GM18868 (cell line): ENCODE measurements at regions not wholly inside any gene's neighbourhood (a gene's known extent, or its start where the extent isn't known, plus 50 kb on each side); places are given as distances from the start of the nearest gene placed in this dataset.

Experiments used
- ATAC-seq: cut with Tn5 transposase; IDR thresholded peaks from one replicate; pipeline ENCODE4 v1.9.1; 2021; ENCODE audit warnings: mild to moderate bottlenecking, moderate library complexity; ENCODE audit not compliant: unreplicated experiment

GRCh38 chr3:103047640-103048039 lies 612.8 kb downstream of the ZPLD1 start:
- no peak for ATAC-seq

GRCh38 chr3:103048068-103048722 lies 613.4 kb downstream of the ZPLD1 start:
- ATAC-seq = no peak

GRCh38 chr3:103052236-103052830 lies 617.5 kb downstream of the ZPLD1 start:
- ATAC-seq = no peak

GRCh38 chr3:103055021-103055520 lies 620.3 kb downstream of the ZPLD1 start:
- ATAC-seq = no peak

GRCh38 chr3:103056542-103056941 lies 621.7 kb downstream of the ZPLD1 start:
- no peak for ATAC-seq

- ATAC-seq = no peak
Measured at GRCh38 chr3:103057003-103057402, 622.2 kb downstream of the ZPLD1 start.

GRCh38 chr3:103057487-103057886 lies 622.7 kb downstream of the ZPLD1 start:
- no peak for ATAC-seq

GRCh38 chr3:103059432-103059831 lies 624.6 kb downstream of the ZPLD1 start:
- ATAC-seq = no peak

- ATAC-seq = no peak
Measured at GRCh38 chr3:103060242-103060641, 625.4 kb downstream of the ZPLD1 start.

- no peak for ATAC-seq
Measured at GRCh38 chr3:103067963-103068362, 633.1 kb downstream of the ZPLD1 start.

GRCh38 chr3:103075282-103075681 lies 640.5 kb downstream of the ZPLD1 start:
- ATAC-seq = no peak

- no peak for ATAC-seq
Measured at GRCh38 chr3:103077910-103078309, 643.1 kb downstream of the ZPLD1 start.

- no peak for ATAC-seq
Measured at GRCh38 chr3:103082501-103082900, 647.7 kb downstream of the ZPLD1 start.

GRCh38 chr3:103083848-103084631 lies 649.2 kb downstream of the ZPLD1 start:
- no peak for ATAC-seq

GRCh38 chr3:103085465-103085864 lies 650.6 kb downstream of the ZPLD1 start:
- no peak for ATAC-seq

- ATAC-seq = no peak
Measured at GRCh38 chr3:103089758-103090157, 654.9 kb downstream of the ZPLD1 start.

- no peak for ATAC-seq
Measured at GRCh38 chr3:103105206-103105605, 670.4 kb downstream of the ZPLD1 start.

GRCh38 chr3:103112273-103112672 lies 677.5 kb downstream of the ZPLD1 start:
- no peak for ATAC-seq

GRCh38 chr3:103126115-103126514 lies 691.3 kb downstream of the ZPLD1 start:
- no peak for ATAC-seq

GRCh38 chr3:103127098-103127630 lies 692.3 kb downstream of the ZPLD1 start:
- ATAC-seq = peak; percentile 38

GRCh38 chr3:103127737-103128136 lies 692.9 kb downstream of the ZPLD1 start:
- ATAC-seq = peak; percentile 95
